ENCODE measurements at regions not wholly inside any gene's neighbourhood (a gene's known extent, or its start where the extent isn't known, plus 50 kb on each side); places are given as distances from the start of the nearest gene placed in this dataset.

DNA sequence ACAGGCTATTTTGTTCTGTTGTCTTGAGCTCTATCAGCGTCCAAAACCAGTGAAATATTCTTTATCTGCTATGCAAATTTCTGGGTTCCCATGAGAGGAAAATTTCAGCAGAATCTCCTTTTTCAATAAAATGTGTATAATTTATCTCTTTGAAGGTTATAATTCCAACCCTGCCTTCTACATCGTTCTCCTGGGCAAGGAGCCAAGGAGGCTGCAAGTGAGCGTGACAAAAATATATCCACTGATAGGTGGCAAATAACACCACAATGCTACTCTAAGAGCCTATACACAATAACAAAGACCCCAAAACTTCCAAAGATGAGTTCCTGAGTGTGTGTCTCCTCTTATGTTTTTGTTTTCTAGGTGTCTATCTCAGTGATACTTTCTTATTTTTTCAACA, 664.7 kb upstream of the SORCS1 start:
- no peak overlapping the region for H3K4me3 ChIP-seq (ENCODE audit: low read depth in 1 of 3, low read length in 3 of 3)
- 67% methylated on average over 3 of the region's 3 CpGs for WGBS
- H3K9ac ChIP-seq (ENCODE audit: low read depth in 1 of 2, low read length in 2 of 2): no peak overlapping the region
- no peaks in the 10 kb centered on the region for H3K36me3 ChIP-seq (ENCODE audit: control insufficient read depth in 4 of 4, insufficient read depth in 3 of 4, low read depth in 1 of 4, low read length in 3 of 4)
- TF ChIP-seq FOXA1 (IDR thresholded peaks at IDR 0.05) (no peak), TAF1 (conservative IDR thresholded peaks at IDR 0.05) (no peak), ATF3 (IDR thresholded peaks at IDR 0.05) (no peak), CTCF (IDR thresholded peaks at IDR 0.05; ENCODE audit: low read depth, low read length, missing input control) (no peak), FOXA2 (IDR thresholded peaks at IDR 0.05) (no peak)
- TF ChIP-seq, protein P1, sequence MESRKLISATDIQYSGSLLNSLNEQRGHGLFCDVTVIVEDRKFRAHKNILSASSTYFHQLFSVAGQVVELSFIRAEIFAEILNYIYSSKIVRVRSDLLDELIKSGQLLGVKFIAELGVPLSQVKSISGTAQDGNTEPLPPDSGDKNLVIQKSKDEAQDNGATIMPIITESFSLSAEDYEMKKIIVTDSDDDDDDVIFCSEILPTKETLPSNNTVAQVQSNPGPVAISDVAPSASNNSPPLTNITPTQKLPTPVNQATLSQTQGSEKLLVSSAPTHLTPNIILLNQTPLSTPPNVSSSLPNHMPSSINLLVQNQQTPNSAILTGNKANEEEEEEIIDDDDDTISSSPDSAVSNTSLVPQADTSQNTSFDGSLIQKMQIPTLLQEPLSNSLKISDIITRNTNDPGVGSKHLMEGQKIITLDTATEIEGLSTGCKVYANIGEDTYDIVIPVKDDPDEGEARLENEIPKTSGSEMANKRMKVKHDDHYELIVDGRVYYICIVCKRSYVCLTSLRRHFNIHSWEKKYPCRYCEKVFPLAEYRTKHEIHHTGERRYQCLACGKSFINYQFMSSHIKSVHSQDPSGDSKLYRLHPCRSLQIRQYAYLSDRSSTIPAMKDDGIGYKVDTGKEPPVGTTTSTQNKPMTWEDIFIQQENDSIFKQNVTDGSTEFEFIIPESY (IDR thresholded peaks at IDR 0.05): no peak
- no peak overlapping the region for H3K27ac ChIP-seq (ENCODE audit: low read depth in 1 of 2, low read length in 2 of 2)
- no peaks in the 10 kb centered on the region for H3K9me3 ChIP-seq (ENCODE audit: control insufficient read depth in 4 of 4, low read length in 3 of 4)
- no peaks in the 10 kb centered on the region for H3K4me1 ChIP-seq (ENCODE audit: control insufficient read depth in 4 of 4, insufficient read depth in 4 of 4, low read length in 3 of 4)
- no peaks in the 10 kb centered on the region for H3K27me3 ChIP-seq (ENCODE audit: control insufficient read depth in 4 of 4, insufficient read depth in 4 of 4, low read length in 3 of 4)
- no peak for DNase-seq (ENCODE audit: low spot score)

DNA sequence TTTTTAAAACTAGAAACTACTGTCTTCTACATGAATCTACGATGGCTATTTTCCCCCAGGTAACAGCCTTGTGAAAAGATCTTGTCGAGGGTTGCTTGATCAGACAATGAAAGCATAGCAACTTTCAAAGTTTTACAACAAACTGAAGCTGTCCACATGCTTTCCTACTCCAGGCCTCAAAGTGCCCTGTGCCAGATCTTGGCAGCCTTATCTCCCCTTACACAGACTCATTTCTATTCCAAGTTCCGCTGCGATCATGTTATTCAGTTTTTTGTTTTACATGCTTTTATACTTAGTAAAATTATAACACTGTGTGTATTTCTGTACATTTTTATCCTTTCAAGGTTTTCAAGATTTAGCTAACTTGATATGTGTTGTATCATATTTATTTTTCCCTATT, 661.7 kb upstream of the SORCS1 start:
- Histone ChIP-seq H3K9me3 (ENCODE audit: control insufficient read depth in 4 of 4, low read length in 3 of 4) (no peaks in the 10 kb centered on the region), H3K27me3 (ENCODE audit: control insufficient read depth in 4 of 4, insufficient read depth in 4 of 4, low read length in 3 of 4) (peaks cover 0 to 11% (median 0%) of the 10 kb centered on the region in 4 donors), H3K9ac (ENCODE audit: low read depth in 1 of 2, low read length in 2 of 2) (no peak overlapping the region), H3K36me3 (ENCODE audit: control insufficient read depth in 4 of 4, insufficient read depth in 3 of 4, low read depth in 1 of 4, low read length in 3 of 4) (no peaks in the 10 kb centered on the region), H3K4me3 (ENCODE audit: low read depth in 1 of 3, low read length in 3 of 3) (no peak overlapping the region), H3K4me1 (ENCODE audit: control insufficient read depth in 4 of 4, insufficient read depth in 4 of 4, low read length in 3 of 4) (no peaks in the 10 kb centered on the region), H3K27ac (ENCODE audit: low read depth in 1 of 2, low read length in 2 of 2) (no peak overlapping the region)
- no peak for TF ChIP-seq SP1 (IDR thresholded peaks at IDR 0.05)
- no peak for TF ChIP-seq HNF4A (conservative IDR thresholded peaks at IDR 0.05)
- TF ChIP-seq YY1 (IDR thresholded peaks at IDR 0.05): no peak
- no peak for TF ChIP-seq RXRA (IDR thresholded peaks at IDR 0.05)
- no peak for TF ChIP-seq NR2F2 (IDR thresholded peaks at IDR 0.05)
- no peak for TF ChIP-seq HNF4G (IDR thresholded peaks at IDR 0.05)
- TF ChIP-seq RAD21 (IDR thresholded peaks at IDR 0.05): no peak
- TF ChIP-seq FOXA2 (IDR thresholded peaks at IDR 0.05): no peak
- TF ChIP-seq, protein P2, sequence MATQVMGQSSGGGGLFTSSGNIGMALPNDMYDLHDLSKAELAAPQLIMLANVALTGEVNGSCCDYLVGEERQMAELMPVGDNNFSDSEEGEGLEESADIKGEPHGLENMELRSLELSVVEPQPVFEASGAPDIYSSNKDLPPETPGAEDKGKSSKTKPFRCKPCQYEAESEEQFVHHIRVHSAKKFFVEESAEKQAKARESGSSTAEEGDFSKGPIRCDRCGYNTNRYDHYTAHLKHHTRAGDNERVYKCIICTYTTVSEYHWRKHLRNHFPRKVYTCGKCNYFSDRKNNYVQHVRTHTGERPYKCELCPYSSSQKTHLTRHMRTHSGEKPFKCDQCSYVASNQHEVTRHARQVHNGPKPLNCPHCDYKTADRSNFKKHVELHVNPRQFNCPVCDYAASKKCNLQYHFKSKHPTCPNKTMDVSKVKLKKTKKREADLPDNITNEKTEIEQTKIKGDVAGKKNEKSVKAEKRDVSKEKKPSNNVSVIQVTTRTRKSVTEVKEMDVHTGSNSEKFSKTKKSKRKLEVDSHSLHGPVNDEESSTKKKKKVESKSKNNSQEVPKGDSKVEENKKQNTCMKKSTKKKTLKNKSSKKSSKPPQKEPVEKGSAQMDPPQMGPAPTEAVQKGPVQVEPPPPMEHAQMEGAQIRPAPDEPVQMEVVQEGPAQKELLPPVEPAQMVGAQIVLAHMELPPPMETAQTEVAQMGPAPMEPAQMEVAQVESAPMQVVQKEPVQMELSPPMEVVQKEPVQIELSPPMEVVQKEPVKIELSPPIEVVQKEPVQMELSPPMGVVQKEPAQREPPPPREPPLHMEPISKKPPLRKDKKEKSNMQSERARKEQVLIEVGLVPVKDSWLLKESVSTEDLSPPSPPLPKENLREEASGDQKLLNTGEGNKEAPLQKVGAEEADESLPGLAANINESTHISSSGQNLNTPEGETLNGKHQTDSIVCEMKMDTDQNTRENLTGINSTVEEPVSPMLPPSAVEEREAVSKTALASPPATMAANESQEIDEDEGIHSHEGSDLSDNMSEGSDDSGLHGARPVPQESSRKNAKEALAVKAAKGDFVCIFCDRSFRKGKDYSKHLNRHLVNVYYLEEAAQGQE (IDR thresholded peaks at IDR 0.05): no peak
- no peak for TF ChIP-seq EGR1 (IDR thresholded peaks at IDR 0.05; ENCODE audit: low read depth in 2 of 2)
- TF ChIP-seq, protein P3, sequence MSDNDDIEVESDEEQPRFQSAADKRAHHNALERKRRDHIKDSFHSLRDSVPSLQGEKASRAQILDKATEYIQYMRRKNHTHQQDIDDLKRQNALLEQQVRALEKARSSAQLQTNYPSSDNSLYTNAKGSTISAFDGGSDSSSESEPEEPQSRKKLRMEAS (IDR thresholded peaks at IDR 0.05): no peak
- TF ChIP-seq, protein P1 (IDR thresholded peaks at IDR 0.05): no peak
- no peak for TF ChIP-seq TAF1 (conservative IDR thresholded peaks at IDR 0.05)
- no peak for TF ChIP-seq FOXA1 (IDR thresholded peaks at IDR 0.05)
- no peak for TF ChIP-seq JUND (IDR thresholded peaks at IDR 0.05)
- no peak for TF ChIP-seq GABPA (IDR thresholded peaks at IDR 0.05 in 1 of 2, conservative IDR thresholded peaks at IDR 0.05 in 1 of 2)
- no peak for TF ChIP-seq CTCF (IDR thresholded peaks at IDR 0.05; ENCODE audit: low read depth, low read length, missing input control)
- TF ChIP-seq ATF3 (IDR thresholded peaks at IDR 0.05): no peak
- 82% methylated on average over 4 of the region's 4 CpGs for WGBS
- no peak for DNase-seq (ENCODE audit: low spot score)

Data from liver (tissue), 8 donors.